K562 (cell line): ENCODE measurements at regions not wholly inside any gene's neighbourhood (a gene's known extent, or its start where the extent isn't known, plus 50 kb on each side); places are given as distances from the start of the nearest gene placed in this dataset.

Source experiments
- ATAC-seq: fragments of 200-7000 bp; cut with Tn5 transposase; 3 replicates; pipeline ENCODE4 v1.9.1; 2020; ENCODE audit warnings: moderate library complexity
- BruUV-seq: library from RNA; stranded (reverse); fragments of 400-500 nt; replicated peaks from 2 replicates; lab custom pipeline; 2021; lab: Mats Ljungman, UMichigan
- CTCF ChIA-PET: fragments of 300-600 bp; formaldehyde crosslinking; extraction: SDS; loops from one replicate; lab custom pipeline; 2021; ENCODE audit warnings: low intra/inter-chr PET ratio; lab: Yijun Ruan, JAX
- POLR2A ChIA-PET: fragments of 300-600, 350-650 bp; sonication (Branson Sonifier 250); formaldehyde crosslinking; extraction: SDS; loops from one replicate; lab custom pipeline; 2021; ENCODE audit warnings: antibody characterized with exemption, inconsistent platforms; lab: Yijun Ruan, JAX
- DNase-seq, 4 experiments: peaks; one replicate each; pipeline versions ENCODE4 v3.0.0 to v3.0.0-alpha.2; 2011 to 2018; ENCODE audit warnings: low spot score in 3 of 4, mixed read lengths in 3 of 4; ENCODE audit errors: extremely low read depth in 1 of 4
- FAIRE-seq: peaks from 2 replicates; lab custom pipeline; 2011; peaks lifted over from hg19 to GRCh38; lab: Jason Lieb, UNC
- H2AFZ ChIP-seq: 2 replicates; pipeline ENCODE4 v1.6.0; 2011; ENCODE audit warnings: low read depth, low read length, control low read depth, inconsistent platforms
- H3K27ac ChIP-seq: fragments of 200-600 bp; 3 replicates; pipeline ENCODE4 v1.8.0; 2011; ENCODE audit warnings: low read depth, mild to moderate bottlenecking, control low read depth, inconsistent platforms, low read length, moderate library complexity, mixed read lengths; ENCODE audit errors: extremely low read depth
- H3K27me3 ChIP-seq, 2 experiments: fragments of 300-600 bp in 1 of 2; 2 replicates in 1 of 2; 3 replicates in 1 of 2; pipeline versions ENCODE4 v1.6.0 to v1.8.0; 2011; ENCODE audit warnings: inconsistent platforms in 2 of 2, low read length in 2 of 2, mild to moderate bottlenecking in 1 of 2, mixed read lengths in 1 of 2, moderate library complexity in 1 of 2; ENCODE audit not compliant: control insufficient read depth in 2 of 2, insufficient read depth in 2 of 2
- H3K36me3 ChIP-seq: fragments of 300-600 bp; 3 replicates; pipeline ENCODE4 v1.8.0; 2011; ENCODE audit warnings: mild to moderate bottlenecking, low read length, inconsistent platforms; ENCODE audit not compliant: control insufficient read depth, insufficient read depth
- H3K4me1 ChIP-seq, 2 experiments: fragments of 200-600 bp in 1 of 2; replicated peaks in 1 of 2; 2 replicates in 1 of 2; 3 replicates in 1 of 2; pipeline versions ENCODE4 v1.5.1 to v1.8.0; 2011; ENCODE audit warnings: inconsistent platforms in 2 of 2, low read length in 2 of 2, mild to moderate bottlenecking in 1 of 2, mixed read lengths in 1 of 2, moderate library complexity in 1 of 2; ENCODE audit not compliant: control insufficient read depth in 2 of 2, insufficient read depth in 2 of 2
- H3K4me2 ChIP-seq: 2 replicates; pipeline ENCODE4 v1.6.1; 2011; ENCODE audit warnings: low read length, control low read depth, inconsistent platforms, mixed read lengths; ENCODE audit not compliant: insufficient read depth
- H3K4me3 ChIP-seq: fragments of 200-600 bp; sonication (generic), shearing (Covaris generic); 2 replicates; pipeline ENCODE4 v1.5.1; 2016; ENCODE audit warnings: control low read depth, inconsistent platforms
- H3K79me2 ChIP-seq: fragments of 200-600 bp; 3 replicates; pipeline ENCODE4 v1.8.0; 2011; ENCODE audit warnings: low read length, inconsistent platforms; ENCODE audit not compliant: control insufficient read depth, insufficient read depth
- H3K9ac ChIP-seq, 2 experiments: 2 replicates each; pipeline versions ENCODE4 v1.6.0 to v1.6.1; 2011; ENCODE audit warnings: low read depth in 2 of 2, low read length in 2 of 2, control low read depth in 1 of 2, inconsistent platforms in 1 of 2, mild to moderate bottlenecking in 1 of 2, mixed read lengths in 1 of 2; ENCODE audit not compliant: insufficient read depth in 1 of 2
- H3K9me1 ChIP-seq: one replicate; pipeline ENCODE4 v1.6.0; 2011; ENCODE audit warnings: inconsistent platforms, mild to moderate bottlenecking, low read length, moderate library complexity; ENCODE audit not compliant: control insufficient read depth, insufficient read depth
- H3K9me3 ChIP-seq: replicated peaks from 2 replicates; pipeline ENCODE4 v1.5.1; 2011; ENCODE audit warnings: low read depth, low read length, inconsistent platforms; ENCODE audit not compliant: control insufficient read depth, insufficient read depth
- H4K20me1 ChIP-seq: replicated peaks from 2 replicates; pipeline ENCODE4 v1.6.1; 2011; ENCODE audit warnings: low read length, inconsistent platforms, mixed read lengths; ENCODE audit not compliant: control insufficient read depth, insufficient read depth
- ARID3A ChIP-seq: IDR thresholded peaks from 2 replicates; pipeline ENCODE4 v1.6.1; 2012; ENCODE audit warnings: low read depth, low read length, improper control_type of control experiment, borderline replicate concordance
- BCLAF1 ChIP-seq, 2 experiments: fragments of 450-650 bp in 1 of 2; IDR thresholded peaks; 2 replicates each; pipeline ENCODE4 v1.6.1; 2011 to 2017; ENCODE audit warnings: low read depth in 2 of 2, antibody characterized with exemption in 1 of 2, borderline replicate concordance in 1 of 2, low read length in 1 of 2, mild to moderate bottlenecking in 1 of 2, mixed read lengths in 1 of 2; ENCODE audit not compliant: control insufficient read depth in 1 of 2
- MAFG ChIP-seq: fragments of 450-650 bp; conservative IDR thresholded peaks from 2 replicates; pipeline ENCODE4 v1.6.1; 2016; ENCODE audit warnings: missing genetic modification characterization, missing compliant biosample characterization
- MEF2D ChIP-seq: conservative IDR thresholded peaks from 2 replicates; pipeline ENCODE4 v1.6.1; 2016; ENCODE audit warnings: low read depth, missing genetic modification characterization, missing compliant biosample characterization
- PYGO2 ChIP-seq: fragments of 450-650 bp; IDR thresholded peaks from 2 replicates; pipeline ENCODE4 v1.6.1; 2016; ENCODE audit warnings: mild to moderate bottlenecking, missing genetic modification characterization, moderate library complexity, missing compliant biosample characterization
- SIN3A ChIP-seq, 2 experiments: fragments of 150-350 bp in 1 of 2; IDR thresholded peaks; 2 replicates each; pipeline ENCODE4 v1.6.1; 2011 to 2016; ENCODE audit warnings: borderline replicate concordance in 2 of 2, low read depth in 2 of 2, low read length in 2 of 2, mild to moderate bottlenecking in 2 of 2, moderate library complexity in 2 of 2; ENCODE audit not compliant: control insufficient read depth in 1 of 2
- WGBS: fragments of 100-300 bp; shearing (Covaris generic); methylation state at CpG from one replicate; pipeline ENCODE4 v1.1.6; 2016; ENCODE audit warnings: low coverage, mixed read lengths; ENCODE audit not compliant: insufficient coverage; ENCODE audit errors: missing lambda C conversion rate; 5-methylcytosine and 5-hydroxymethylcytosine counted together
- in situ Hi-C: fragments of 300-500 bp; cut with MboI; formaldehyde crosslinking; loops from 4 replicates; pipeline ENCODE4 v1.15.0; 2018; ENCODE audit warnings: inconsistent platforms, mixed read lengths
- intact Hi-C: fragments of 100-400 bp; cut with micrococcal nuclease; formaldehyde crosslinking; loops from 2 replicates; pipeline ENCODE4 v1.14.2; 2022

- H4K20me1 ChIP-seq: no peaks in the 10 kb centered on the region; the same call in 1 of the 2 replicates
- H3K27me3 ChIP-seq: no peaks in the 10 kb centered on the region
- intact Hi-C loops (no loop called here), in situ Hi-C loops (no loop called here)
- POLR2A ChIA-PET: no interaction called here
- no peaks in the 10 kb centered on the region for H3K9me1 ChIP-seq
- H3K4me1 ChIP-seq: peaks cover 11 to 38% of the 10 kb centered on the region in 2 experiments; a peak in 4 of 5 replicates
- H3K36me3 ChIP-seq: no peaks in the 10 kb centered on the region
- H3K9me3 ChIP-seq: no peaks in the 10 kb centered on the region
- CTCF ChIA-PET: no interaction called here
- H3K79me2 ChIP-seq: peaks cover 24% of the 10 kb centered on the region; the same call in 2 of the 3 replicates
- no peak overlapping the region for H3K4me3 ChIP-seq
- FAIRE-seq: no peak
- DNase-seq: no peak
- no peak for TF ChIP-seq MAFG (tag)
- TF ChIP-seq PYGO2 (tag): no peak
- WGBS: 41% methylated on average over 4 of the region's 4 CpGs
- no peak overlapping the region for H2AFZ ChIP-seq
- H3K27ac ChIP-seq: no peak overlapping the region
- H3K4me2 ChIP-seq: no peak overlapping the region
- no peak for ATAC-seq
- no TSS peak for BruUV-seq
- no peak overlapping the region for H3K9ac ChIP-seq
These were observed 54.5 kb upstream of the EVL start for GRCh38 chr14:100010679-100011078.

- H3K9ac ChIP-seq: no peak overlapping the region
- no peaks in the 10 kb centered on the region for H3K36me3 ChIP-seq
- 57% methylated on average over 3 of the region's 3 CpGs for WGBS
- no peaks in the 10 kb centered on the region for H3K27me3 ChIP-seq
- no peak overlapping the region for H3K4me3 ChIP-seq
- POLR2A ChIA-PET: no interaction called here
- DNase-seq (no peak), ATAC-seq (no peak), FAIRE-seq (no peak)
- BruUV-seq: no TSS peak
- in situ Hi-C loops: no loop called here
- no peaks in the 10 kb centered on the region; the same call in 1 of the 2 replicates for H4K20me1 ChIP-seq
- no peak overlapping the region for H3K27ac ChIP-seq
- H3K4me1 ChIP-seq: peaks cover 12 to 42% of the 10 kb centered on the region in 2 experiments; a peak in 4 of 5 replicates
- CTCF ChIA-PET: no interaction called here
- intact Hi-C loops: no loop called here
- no peaks in the 10 kb centered on the region for H3K9me3 ChIP-seq
- no peaks in the 10 kb centered on the region for H3K9me1 ChIP-seq
- no peak overlapping the region for H2AFZ ChIP-seq
- H3K79me2 ChIP-seq: peaks cover 27% of the 10 kb centered on the region; the same call in 2 of the 3 replicates
- H3K4me2 ChIP-seq: no peak overlapping the region
- TF ChIP-seq ARID3A: no peak
- no peak for TF ChIP-seq MEF2D
- TF ChIP-seq SIN3A (IDR thresholded peaks at IDR 0.05; ENCODE audit: borderline replicate concordance in 2 of 2, control insufficient read depth in 1 of 2, low read depth in 2 of 2, low read length in 2 of 2): no peak
- no peak for TF ChIP-seq BCLAF1 (IDR thresholded peaks at IDR 0.05; ENCODE audit: borderline replicate concordance in 1 of 2, control insufficient read depth in 1 of 2, low read depth in 2 of 2, low read length in 1 of 2)
These were observed 53.4 kb upstream of the EVL start for GRCh38 chr14:100011628-100012325.
